SH-SY5Y (cell line): ENCODE measurements at regions not wholly inside any gene's neighbourhood (a gene's known extent, or its start where the extent isn't known, plus 50 kb on each side); places are given as distances from the start of the nearest gene placed in this dataset.

Experiments used
- GATA2 ChIP-seq: IDR thresholded peaks from 2 replicates; pipeline ENCODE4 v1.6.1; 2011; ENCODE audit warnings: mild to moderate bottlenecking, low read depth, low read length
- GATA3 ChIP-seq: IDR thresholded peaks from 2 replicates; pipeline ENCODE4 v1.6.1; 2011; ENCODE audit warnings: low read depth, mild to moderate bottlenecking, low read length, moderate library complexity

DNA sequence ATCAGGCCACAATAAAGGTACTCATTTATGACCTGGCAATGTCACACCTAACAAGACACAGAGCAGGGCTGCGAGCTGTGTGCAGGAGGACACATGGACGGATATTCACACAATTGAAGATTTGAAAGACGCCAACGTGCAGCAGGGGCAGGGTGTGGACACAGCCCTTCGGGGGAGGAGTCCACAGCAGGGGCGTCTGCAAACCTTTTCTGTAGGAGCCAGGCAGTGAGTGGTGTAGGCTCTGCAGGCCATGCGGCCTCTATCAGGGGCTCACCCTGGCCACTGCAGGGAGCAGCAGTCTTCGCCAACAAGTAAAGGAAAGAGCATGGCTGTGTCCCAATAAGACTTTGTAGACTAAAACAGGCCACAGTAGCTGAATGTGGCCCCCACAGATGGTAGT lies 125.7 kb upstream of the SNTG2 start:
- TF ChIP-seq GATA2 (no peak), GATA3 (no peak)
